ENCODE measurements at regions not wholly inside any gene's neighbourhood (a gene's known extent, or its start where the extent isn't known, plus 50 kb on each side); places are given as distances from the start of the nearest gene placed in this dataset.

DNA sequence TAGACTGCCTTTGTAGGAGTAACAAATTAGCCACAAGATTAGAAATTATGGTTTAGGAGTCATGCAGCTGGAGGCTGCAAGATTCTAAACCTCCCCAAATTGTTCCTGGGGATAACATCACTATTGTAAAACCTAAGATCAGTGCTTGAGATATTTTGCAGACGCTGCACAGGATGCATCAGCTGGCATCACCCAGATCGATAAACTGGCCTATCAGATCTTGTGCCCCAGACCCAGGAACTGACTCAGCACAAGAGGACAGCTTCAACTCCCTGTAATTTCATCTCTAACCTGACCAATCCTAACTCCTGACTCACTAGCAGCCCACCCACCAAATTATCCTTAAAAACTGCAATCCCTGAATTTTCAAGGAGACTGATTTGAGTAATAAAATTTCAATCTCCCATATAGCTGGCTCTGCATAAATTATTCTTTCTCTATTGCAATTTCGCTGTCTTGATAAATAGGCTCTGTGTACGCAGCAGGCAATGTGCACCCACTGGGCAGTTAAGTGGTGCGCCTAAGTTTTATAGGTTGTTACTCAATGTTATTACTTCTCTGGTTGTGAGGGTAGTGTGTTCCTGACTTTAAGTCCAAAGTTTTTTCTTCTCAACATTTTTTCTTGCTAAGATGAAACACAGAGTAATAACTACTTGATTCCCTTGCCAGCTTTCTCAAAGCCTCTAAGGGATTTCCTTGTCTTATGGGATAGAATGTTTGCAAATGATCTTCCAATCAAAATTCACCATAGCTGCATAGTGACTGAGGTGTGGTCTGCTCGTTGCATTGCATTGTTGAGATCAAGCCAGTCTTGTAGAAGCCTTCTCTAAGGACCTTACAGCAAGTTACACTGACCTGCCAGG, 312.3 kb upstream of the DKK2 start:
- no peak for TF ChIP-seq POLR2AphosphoS5 (IDR thresholded peaks at IDR 0.05; ENCODE audit: low read depth, low read length)
- TF ChIP-seq REST (IDR thresholded peaks at IDR 0.05; ENCODE audit: insufficient read depth in 1 of 2, low read depth in 2 of 2, low read length in 2 of 2), result no peak
- TF ChIP-seq FOXP2 (optimal IDR thresholded peaks at IDR 0.05; ENCODE audit: borderline replicate concordance, extremely low read depth, extremely low read length, insufficient read depth), result no peak
- no peak for TF ChIP-seq TAF1 (IDR thresholded peaks at IDR 0.05; ENCODE audit: borderline replicate concordance, insufficient read depth, low read length)
- no peak for TF ChIP-seq SIN3A (IDR thresholded peaks at IDR 0.05; ENCODE audit: borderline replicate concordance, insufficient read depth, low read length)

All from PFSK-1 (cell line).